Inflammatory macrophage (primary cell): ENCODE measurements at regions not wholly inside any gene's neighbourhood (a gene's known extent, or its start where the extent isn't known, plus 50 kb on each side); places are given as distances from the start of the nearest gene placed in this dataset.

Source experiments
- DNase-seq, 2 donors: peaks; one replicate each; pipeline ENCODE4 v3.0.0-alpha.2; 2020 to 2022

GRCh38 chr13:67318860-67319259, 88.7 kb upstream of the PCDH9 start:
- no peak for DNase-seq

DNA sequence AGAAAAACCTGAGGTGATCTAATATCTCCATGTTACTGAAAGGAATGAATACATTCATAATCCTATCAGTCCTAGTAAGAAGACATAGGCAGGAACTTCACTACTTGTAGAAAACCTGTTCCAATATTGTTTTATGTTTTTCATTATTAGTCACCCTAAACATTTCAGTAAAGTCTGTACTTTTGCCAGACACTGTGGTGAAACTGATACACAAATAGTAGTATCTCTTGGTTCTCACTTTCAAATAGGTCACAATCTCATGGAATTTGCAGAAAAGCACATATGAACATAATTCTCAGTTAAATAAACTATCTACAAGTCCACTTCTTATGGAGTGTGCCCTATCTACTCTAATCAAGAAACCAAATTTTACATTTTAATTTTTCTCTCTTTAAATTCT, 88.3 kb upstream of the PCDH9 start:
- no peak for DNase-seq

- DNase-seq: no peak
Observed at GRCh38 chr13:67314405-67314804, 84.3 kb upstream of the PCDH9 start.

- DNase-seq: no peak
Observed at GRCh38 chr13:67308004-67308772, 78.1 kb upstream of the PCDH9 start.

GRCh38 chr13:67306742-67307141, 76.6 kb upstream of the PCDH9 start:
- no peak for DNase-seq

DNA sequence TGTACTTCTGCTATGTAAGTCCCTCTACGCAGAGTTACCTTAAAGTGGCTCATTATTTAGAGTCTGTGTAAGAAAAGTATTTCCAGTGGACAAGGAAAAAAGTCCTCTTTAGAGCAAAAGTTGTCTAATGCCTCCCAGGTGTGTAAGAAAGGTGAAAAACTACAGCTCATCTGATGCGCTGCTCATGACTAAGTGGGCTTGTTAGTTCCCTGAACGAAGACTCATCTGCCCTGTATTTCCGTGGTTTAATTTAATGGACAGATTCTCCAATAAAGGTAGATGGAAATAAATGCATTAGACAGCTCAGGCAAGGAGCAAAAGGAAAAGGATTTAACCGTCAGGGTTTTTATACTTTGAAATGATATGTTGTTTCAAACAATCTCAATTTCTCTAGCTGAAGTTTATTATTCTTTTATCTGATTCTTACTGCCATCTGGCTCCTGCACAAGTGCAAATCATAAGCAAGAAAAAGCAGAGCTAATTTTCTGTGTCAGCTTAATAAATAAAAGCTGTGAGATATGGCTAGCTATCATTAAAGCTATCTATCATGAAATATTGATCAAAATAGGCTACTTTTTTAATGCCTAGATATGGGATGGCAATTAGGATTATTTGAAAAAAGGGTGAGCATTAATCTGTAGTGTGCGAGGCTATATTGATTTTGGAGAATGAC, 73.7 kb upstream of the PCDH9 start:
- DNase-seq: no peak

- DNase-seq: no peak
Observed at GRCh38 chr13:67299751-67300150, 69.6 kb upstream of the PCDH9 start.

- no peak for DNase-seq
Observed at GRCh38 chr13:67299072-67299635, 69.0 kb upstream of the PCDH9 start.

GRCh38 chr13:67298297-67298696, 68.2 kb upstream of the PCDH9 start:
- no peak for DNase-seq

DNA sequence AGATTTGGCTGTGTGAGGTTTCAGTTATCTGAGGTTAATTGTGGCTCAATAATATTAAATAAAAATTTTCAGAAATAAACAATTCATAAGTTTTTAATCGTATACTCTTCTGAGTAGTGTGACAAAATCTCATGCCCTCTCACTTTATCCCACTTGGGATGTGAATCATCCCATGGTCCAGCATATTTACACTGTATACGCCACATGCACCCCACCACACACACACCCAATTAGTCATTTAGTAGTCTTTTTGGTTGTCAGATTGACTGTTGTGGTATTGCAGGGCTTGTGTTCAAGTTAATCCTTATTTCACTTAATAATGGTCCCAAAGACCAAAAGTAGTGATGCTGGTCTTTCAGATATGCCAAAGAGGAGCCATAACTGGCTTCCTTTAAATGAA, 66.4 kb upstream of the PCDH9 start:
- no peak for DNase-seq

GRCh38 chr13:67292886-67293285, 62.8 kb upstream of the PCDH9 start:
- DNase-seq: no peak

DNA sequence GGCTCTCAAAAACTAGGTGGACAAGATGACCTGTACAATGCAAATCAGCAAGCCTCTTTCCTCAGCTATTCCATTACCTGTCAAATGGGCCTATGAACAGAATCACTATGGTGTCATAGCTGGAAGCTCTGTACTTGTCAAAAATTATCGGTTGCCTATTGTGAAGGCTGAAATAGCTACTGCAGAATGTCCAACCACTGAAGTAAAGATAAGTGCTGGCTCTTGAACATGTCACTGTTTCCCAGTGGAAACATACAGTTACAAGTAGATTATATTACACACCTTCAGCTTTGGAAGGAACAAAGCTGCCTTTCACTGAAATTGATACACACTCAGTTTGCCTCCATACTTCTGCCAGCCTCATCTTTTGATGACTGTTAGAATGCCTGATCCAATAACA, 55.5 kb upstream of the PCDH9 start:
- no peak for DNase-seq

DNA sequence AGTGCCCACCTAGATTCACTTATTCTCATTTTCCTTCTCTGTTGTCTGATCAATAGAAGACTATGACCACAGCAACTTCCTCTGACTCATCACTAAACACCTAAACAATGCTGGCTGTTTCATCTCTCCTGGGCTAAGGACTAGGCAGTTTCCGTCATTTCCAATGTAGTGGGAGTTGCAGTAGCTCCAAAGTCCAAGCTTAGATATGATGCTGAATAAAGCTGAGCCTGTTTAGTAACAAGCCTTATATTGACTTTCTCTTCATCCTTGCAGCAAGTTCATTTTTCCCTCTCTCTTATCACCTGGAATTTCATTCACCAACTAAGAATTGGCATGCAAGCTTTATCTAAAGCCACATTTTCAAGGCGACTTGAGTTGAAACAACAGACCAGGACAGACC, 53.5 kb upstream of the PCDH9 start:
- no peak for DNase-seq

DNA sequence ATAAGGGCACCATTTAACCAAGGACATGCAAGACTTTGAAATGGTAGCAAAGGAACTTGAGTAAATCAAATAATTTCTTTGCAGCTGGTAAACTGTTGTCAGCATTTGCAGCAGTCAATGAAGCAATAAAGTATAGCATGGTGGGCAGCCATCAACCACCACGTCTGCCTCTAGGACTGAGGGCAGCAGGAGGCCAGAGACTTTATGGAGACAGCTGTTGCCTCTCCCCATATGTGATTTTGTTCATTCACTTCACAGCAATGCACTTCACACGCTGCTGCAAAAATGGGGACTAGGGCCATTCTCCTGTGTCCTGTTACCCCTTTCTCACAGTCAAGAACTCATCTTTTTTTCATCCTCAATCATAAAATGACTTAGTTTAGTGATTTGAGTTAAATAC, 51.3 kb upstream of the PCDH9 start:
- DNase-seq: no peak
